K562 (cell line): ENCODE measurements at regions not wholly inside any gene's neighbourhood (a gene's known extent, or its start where the extent isn't known, plus 50 kb on each side); places are given as distances from the start of the nearest gene placed in this dataset.

ENCODE experiments used
- CAMTA2 ChIP-seq: fragments of 250-450 bp; sonication (Bioruptor Pico); conservative IDR thresholded peaks from 2 replicates; pipeline ENCODE4 v1.5.1; 2022
- CHD2 ChIP-seq: IDR thresholded peaks from 2 replicates; pipeline ENCODE4 v1.6.1; 2011; ENCODE audit warnings: low read depth, low read length
- CTCF ChIP-seq, 3 experiments: IDR thresholded peaks in 2 of 3; conservative IDR thresholded peaks in 1 of 3; 2 replicates each; pipeline ENCODE4 v1.5.1; 2011 to 2012; ENCODE audit warnings: low read length in 3 of 3, mild to moderate bottlenecking in 3 of 3, control low read depth in 2 of 3, improper control_type of control experiment in 1 of 3, inconsistent platforms in 1 of 3, low read depth in 1 of 3, mixed read lengths in 1 of 3, moderate library complexity in 1 of 3; ENCODE audit not compliant: insufficient read depth in 2 of 3
- MAX ChIP-seq: sonication (generic); formaldehyde crosslinking; IDR thresholded peaks from 2 replicates; pipeline ENCODE4 v1.9.0; 2022; ENCODE audit warnings: mild to moderate bottlenecking, missing genetic modification reagents
- NRF1 ChIP-seq, 2 experiments: fragments of 450-650 bp; IDR thresholded peaks in 1 of 2; conservative IDR thresholded peaks in 1 of 2; 2 replicates each; pipeline ENCODE4 v1.6.1; 2014; ENCODE audit warnings: mild to moderate bottlenecking in 2 of 2
- POLR2B ChIP-seq: fragments of 450-650 bp; IDR thresholded peaks from 2 replicates; pipeline ENCODE4 v1.6.1; 2018; ENCODE audit warnings: low read depth; ENCODE audit not compliant: partially characterized antibody
- SLC30A9 ChIP-seq: fragments of 250-450 bp; sonication (Bioruptor Pico); IDR thresholded peaks from 2 replicates; pipeline ENCODE4 v1.8.0; 2022; ENCODE audit warnings: mild to moderate bottlenecking, moderate library complexity
- TBL1XR1 ChIP-seq, 2 experiments: IDR thresholded peaks; 2 replicates each; pipeline ENCODE4 v1.6.1; 2012; ENCODE audit warnings: improper control_type of control experiment in 2 of 2, low read length in 2 of 2, mild to moderate bottlenecking in 1 of 2
- ZNF57 ChIP-seq: fragments of 450-650 bp; formaldehyde crosslinking; IDR thresholded peaks from 2 replicates; pipeline ENCODE4 v1.4.0; 2020; ENCODE audit warnings: mild to moderate bottlenecking, moderate library complexity

GRCh38 chr2:173823543-173823939 is 141.6 kb downstream of the SP3 start:
- TF ChIP-seq CHD2, result no peak
- no peak for TF ChIP-seq CTCF (IDR thresholded peaks at IDR 0.05 in 2 of 3, conservative IDR thresholded peaks at IDR 0.05 in 1 of 3; ENCODE audit: insufficient read depth in 2 of 3, low read depth in 1 of 3, low read length in 3 of 3)
- no peak for TF ChIP-seq NRF1 (conservative IDR thresholded peaks at IDR 0.05 in 1 of 2, IDR thresholded peaks at IDR 0.05 in 1 of 2)
- no peak for TF ChIP-seq TBL1XR1 (IDR thresholded peaks at IDR 0.05; ENCODE audit: low read length in 2 of 2)
- TF ChIP-seq CAMTA2 (CRISPR knock-in tag), result no peak
- TF ChIP-seq SLC30A9, result no peak
- TF ChIP-seq ZNF57 (CRISPR knock-in tag), result no peak
- TF ChIP-seq POLR2B, result no peak
- no peak for TF ChIP-seq MAX (CRISPR knock-in tag)
